ENCODE measurements at regions not wholly inside any gene's neighbourhood (a gene's known extent, or its start where the extent isn't known, plus 50 kb on each side); places are given as distances from the start of the nearest gene placed in this dataset.

- TF ChIP-seq CTCF (conservative IDR thresholded peaks at IDR 0.05; ENCODE audit: low read depth, low read length) = no peak
- DNase-seq (ENCODE audit: low read depth) = no peak
- H3K4me3 ChIP-seq (ENCODE audit: low read length) = no peak overlapping the region
These were observed 240.8 kb downstream of the SAMD5 start for GRCh38 chr6:147749331-147749730.

GRCh38 chr6:147750413-147750812 lies 241.9 kb downstream of the SAMD5 start:
- H3K4me3 ChIP-seq (ENCODE audit: low read length) = no peak overlapping the region
- no peak for TF ChIP-seq CTCF (conservative IDR thresholded peaks at IDR 0.05; ENCODE audit: low read depth, low read length)
- DNase-seq (ENCODE audit: low read depth) = no peak

GRCh38 chr6:147751232-147751631 lies 242.7 kb downstream of the SAMD5 start:
- no peak overlapping the region for H3K4me3 ChIP-seq (ENCODE audit: low read length)
- TF ChIP-seq CTCF (conservative IDR thresholded peaks at IDR 0.05; ENCODE audit: low read depth, low read length) = no peak
- DNase-seq (ENCODE audit: low read depth) = no peak

- no peak overlapping the region for H3K4me3 ChIP-seq (ENCODE audit: low read length)
- DNase-seq (ENCODE audit: low read depth) = peak; percentile 20
- TF ChIP-seq CTCF (conservative IDR thresholded peaks at IDR 0.05; ENCODE audit: low read depth, low read length) = peak; percentile 9
These were observed 244.4 kb downstream of the SAMD5 start for GRCh38 chr6:147752689-147753403.

- no peak for TF ChIP-seq CTCF (conservative IDR thresholded peaks at IDR 0.05; ENCODE audit: low read depth, low read length)
- DNase-seq (ENCODE audit: low read depth) = no peak
- no peak overlapping the region for H3K4me3 ChIP-seq (ENCODE audit: low read length)
These were observed 247.5 kb downstream of the SAMD5 start for GRCh38 chr6:147755999-147756398.

GRCh38 chr6:147756891-147757290 lies 248.4 kb downstream of the SAMD5 start:
- DNase-seq (ENCODE audit: low read depth) = no peak
- H3K4me3 ChIP-seq (ENCODE audit: low read length) = no peak overlapping the region
- TF ChIP-seq CTCF (conservative IDR thresholded peaks at IDR 0.05; ENCODE audit: low read depth, low read length) = no peak

GRCh38 chr6:147757291-147757690 lies 248.8 kb downstream of the SAMD5 start:
- TF ChIP-seq CTCF (conservative IDR thresholded peaks at IDR 0.05; ENCODE audit: low read depth, low read length) = no peak
- DNase-seq (ENCODE audit: low read depth) = no peak
- no peak overlapping the region for H3K4me3 ChIP-seq (ENCODE audit: low read length)

All from retinal pigment epithelial cell (primary cell).